ENCODE measurements at regions not wholly inside any gene's neighbourhood (a gene's known extent, or its start where the extent isn't known, plus 50 kb on each side); places are given as distances from the start of the nearest gene placed in this dataset.

DNA sequence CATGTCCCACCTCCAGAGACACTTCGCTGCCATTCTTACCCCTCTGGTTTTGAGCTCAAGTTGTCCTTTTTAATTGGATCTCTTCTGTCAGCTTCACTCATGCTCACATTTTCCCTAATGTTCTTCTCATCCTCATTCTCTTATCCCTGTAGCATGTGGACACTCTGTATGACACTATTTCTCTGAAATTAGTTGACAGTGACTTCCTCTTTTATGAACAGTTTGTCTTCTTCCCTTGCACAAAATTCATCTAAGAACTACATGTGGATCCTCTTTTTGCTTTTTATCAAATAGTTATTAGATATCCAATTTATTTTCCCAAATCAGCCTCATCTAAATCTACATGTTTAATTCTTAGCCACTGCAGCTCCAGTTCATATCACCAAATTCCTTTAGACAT, 676.2 kb downstream of the MAT2B start:
- TF ChIP-seq NFIC (IDR thresholded peaks at IDR 0.05; ENCODE audit: low read depth, low read length): no peak
- TF ChIP-seq, protein P1, sequence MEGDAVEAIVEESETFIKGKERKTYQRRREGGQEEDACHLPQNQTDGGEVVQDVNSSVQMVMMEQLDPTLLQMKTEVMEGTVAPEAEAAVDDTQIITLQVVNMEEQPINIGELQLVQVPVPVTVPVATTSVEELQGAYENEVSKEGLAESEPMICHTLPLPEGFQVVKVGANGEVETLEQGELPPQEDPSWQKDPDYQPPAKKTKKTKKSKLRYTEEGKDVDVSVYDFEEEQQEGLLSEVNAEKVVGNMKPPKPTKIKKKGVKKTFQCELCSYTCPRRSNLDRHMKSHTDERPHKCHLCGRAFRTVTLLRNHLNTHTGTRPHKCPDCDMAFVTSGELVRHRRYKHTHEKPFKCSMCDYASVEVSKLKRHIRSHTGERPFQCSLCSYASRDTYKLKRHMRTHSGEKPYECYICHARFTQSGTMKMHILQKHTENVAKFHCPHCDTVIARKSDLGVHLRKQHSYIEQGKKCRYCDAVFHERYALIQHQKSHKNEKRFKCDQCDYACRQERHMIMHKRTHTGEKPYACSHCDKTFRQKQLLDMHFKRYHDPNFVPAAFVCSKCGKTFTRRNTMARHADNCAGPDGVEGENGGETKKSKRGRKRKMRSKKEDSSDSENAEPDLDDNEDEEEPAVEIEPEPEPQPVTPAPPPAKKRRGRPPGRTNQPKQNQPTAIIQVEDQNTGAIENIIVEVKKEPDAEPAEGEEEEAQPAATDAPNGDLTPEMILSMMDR (IDR thresholded peaks at IDR 0.05 in 2 of 3, conservative IDR thresholded peaks at IDR 0.05 in 1 of 3; ENCODE audit: control insufficient read depth in 2 of 3, extremely low read depth in 1 of 3, insufficient read depth in 1 of 3, low read depth in 3 of 3, low read length in 3 of 3): no peak
- no peak for TF ChIP-seq POLR2A (IDR thresholded peaks at IDR 0.05; ENCODE audit: low read depth, low read length)
- no peak for TF ChIP-seq EZH2 (IDR thresholded peaks at IDR 0.05; ENCODE audit: borderline replicate concordance, control insufficient read depth, low read depth, low read length)
- no peak for TF ChIP-seq FOXM1 (IDR thresholded peaks at IDR 0.05; ENCODE audit: low read depth, low read length)

All from GM12878 (cell line).